PFSK-1 (cell line): ENCODE measurements at regions not wholly inside any gene's neighbourhood (a gene's known extent, or its start where the extent isn't known, plus 50 kb on each side); places are given as distances from the start of the nearest gene placed in this dataset.

Source experiments
- POLR2AphosphoS5 ChIP-seq: IDR thresholded peaks from 2 replicates; pipeline ENCODE4 v1.6.1; 2012; ENCODE audit warnings: low read depth, mild to moderate bottlenecking, control low read depth, low read length, moderate library complexity
- TAF1 ChIP-seq: IDR thresholded peaks from 2 replicates; pipeline ENCODE4 v1.6.1; 2012; ENCODE audit warnings: low read length, control low read depth, borderline replicate concordance; ENCODE audit not compliant: insufficient read depth

- TF ChIP-seq POLR2AphosphoS5 (no peak), TAF1 (no peak)
These were observed 219.9 kb upstream of the TMEM161B start for GRCh38 chr5:88488561-88488960.
